H9 (cell line): ENCODE measurements at regions not wholly inside any gene's neighbourhood (a gene's known extent, or its start where the extent isn't known, plus 50 kb on each side); places are given as distances from the start of the nearest gene placed in this dataset.

Source experiments
- DNase-seq: peaks from one replicate; pipeline ENCODE4 v3.0.0-alpha.2; 2017
- H2AFZ ChIP-seq: one replicate; pipeline ENCODE4 v1.6.1; 2013; ENCODE audit warnings: mild to moderate bottlenecking, low read length, control low read depth, moderate library complexity
- H2AK5ac ChIP-seq: 2 replicates; pipeline ENCODE4 v1.6.1; 2013; ENCODE audit warnings: low read length, control low read depth, mixed read lengths; ENCODE audit not compliant: insufficient read length
- H2BK120ac ChIP-seq: one replicate; pipeline ENCODE4 v1.6.1; 2013; ENCODE audit warnings: low read depth, mild to moderate bottlenecking, low read length, control low read depth, inconsistent platforms; ENCODE audit not compliant: poor library complexity, severe bottlenecking
- H2BK12ac ChIP-seq: 2 replicates; pipeline ENCODE4 v1.6.1; 2013; ENCODE audit warnings: low read length, control low read depth, mixed read lengths, low read depth; ENCODE audit not compliant: insufficient read length
- H2BK15ac ChIP-seq: 2 replicates; pipeline ENCODE4 v1.6.1; 2013; ENCODE audit warnings: low read depth, low read length, control low read depth
- H2BK20ac ChIP-seq: one replicate; pipeline ENCODE4 v1.6.1; 2013; ENCODE audit warnings: low read depth, mild to moderate bottlenecking, low read length, control low read depth, inconsistent platforms; ENCODE audit not compliant: poor library complexity, severe bottlenecking
- H2BK5ac ChIP-seq: 2 replicates; pipeline ENCODE4 v1.6.1; 2013; ENCODE audit warnings: low read length, control low read depth, mixed read lengths; ENCODE audit not compliant: insufficient read length
- H3K14ac ChIP-seq: 2 replicates; pipeline ENCODE4 v1.6.1; 2013; ENCODE audit warnings: low read length, control low read depth; ENCODE audit not compliant: insufficient read depth
- H3K18ac ChIP-seq: 2 replicates; pipeline ENCODE4 v1.6.1; 2013; ENCODE audit warnings: low read depth, mild to moderate bottlenecking, mixed read lengths, low read length, control low read depth; ENCODE audit not compliant: insufficient read length
- H3K23ac ChIP-seq: 2 replicates; pipeline ENCODE4 v1.6.1; 2013; ENCODE audit warnings: low read length, control low read depth, mixed read lengths, low read depth; ENCODE audit not compliant: insufficient read length
- H3K23me2 ChIP-seq: 2 replicates; pipeline ENCODE4 v1.6.1; 2013; ENCODE audit warnings: low read depth, mild to moderate bottlenecking, mixed read lengths, low read length, control low read depth; ENCODE audit not compliant: insufficient read length, poor library complexity, severe bottlenecking
- H3K27ac ChIP-seq: 2 replicates; pipeline ENCODE4 v1.5.1; 2013; ENCODE audit warnings: low read length, control low read depth, mixed read lengths, low read depth; ENCODE audit not compliant: insufficient read length
- H3K27me3 ChIP-seq: 2 replicates; pipeline ENCODE4 v1.6.1; 2013; ENCODE audit warnings: low read length, control low read depth, inconsistent platforms; ENCODE audit not compliant: insufficient read depth
- H3K4ac ChIP-seq: 2 replicates; pipeline ENCODE4 v1.6.1; 2013; ENCODE audit warnings: low read depth, mild to moderate bottlenecking, control low read depth, inconsistent platforms, low read length, moderate library complexity
- H3K4me1 ChIP-seq: 2 replicates; pipeline ENCODE4 v1.6.1; 2013; ENCODE audit warnings: low read length, control low read depth, inconsistent platforms; ENCODE audit not compliant: insufficient read depth
- H3K4me2 ChIP-seq: 2 replicates; pipeline ENCODE4 v1.6.1; 2013; ENCODE audit warnings: low read length, control low read depth, mixed read lengths; ENCODE audit not compliant: insufficient read length, insufficient read depth
- H3K56ac ChIP-seq: 2 replicates; pipeline ENCODE4 v1.6.1; 2013; ENCODE audit warnings: low read depth, mild to moderate bottlenecking, mixed read lengths, low read length, control low read depth; ENCODE audit not compliant: insufficient read length
- H3K79me1 ChIP-seq: 2 replicates; pipeline ENCODE4 v1.6.1; 2013; ENCODE audit warnings: low read depth, mild to moderate bottlenecking, moderate library complexity, low read length, control low read depth, inconsistent platforms; ENCODE audit not compliant: insufficient read depth, poor library complexity, severe bottlenecking
- H3K79me2 ChIP-seq: 2 replicates; pipeline ENCODE4 v1.6.1; 2013; ENCODE audit warnings: low read length, control low read depth, inconsistent platforms; ENCODE audit not compliant: insufficient read depth
- H3K9ac ChIP-seq: 2 replicates; pipeline ENCODE4 v1.6.1; 2013; ENCODE audit warnings: low read length, control low read depth, mixed read lengths; ENCODE audit not compliant: insufficient read length; ENCODE audit errors: extremely low read depth
- H3K9me3 ChIP-seq: one replicate; pipeline ENCODE4 v1.6.1; 2013; ENCODE audit warnings: low read depth, low read length, inconsistent platforms; ENCODE audit not compliant: control insufficient read depth
- H3T11ph ChIP-seq: one replicate; pipeline ENCODE4 v1.6.1; 2013; ENCODE audit warnings: mild to moderate bottlenecking, low read length, control low read depth, inconsistent platforms
- H4K20me1 ChIP-seq: one replicate; pipeline ENCODE4 v1.6.1; 2013; ENCODE audit not compliant: control insufficient read depth, insufficient read length, insufficient read depth
- H4K5ac ChIP-seq: 2 replicates; pipeline ENCODE4 v1.6.1; 2013; ENCODE audit warnings: low read depth, mild to moderate bottlenecking, mixed read lengths, low read length, control low read depth; ENCODE audit not compliant: insufficient read length
- H4K8ac ChIP-seq: replicated peaks from 2 replicates; pipeline ENCODE4 v1.6.1; 2013; ENCODE audit warnings: low read length, control low read depth, mixed read lengths, low read depth; ENCODE audit not compliant: insufficient read length
- H4K91ac ChIP-seq: 2 replicates; pipeline ENCODE4 v1.6.1; 2013; ENCODE audit warnings: low read depth, mild to moderate bottlenecking, moderate library complexity, mixed read lengths, low read length, control low read depth; ENCODE audit not compliant: insufficient read length
- H3K27ac Mint-ChIP-seq, 3 experiments: 2 replicates in 2 of 3; 3 replicates in 1 of 3; pipeline ENCODE4 v1.8.0; 2020 to 2021; ENCODE audit warnings: mixed read lengths in 3 of 3, mild to moderate bottlenecking in 1 of 3, moderate library complexity in 1 of 3
- H3K27me3 Mint-ChIP-seq: 2 replicates; pipeline ENCODE4 v1.8.0; 2021; ENCODE audit warnings: low read depth, mild to moderate bottlenecking, moderate library complexity, mixed read lengths
- H3K36me3 Mint-ChIP-seq, 3 experiments: 2 replicates in 2 of 3; 3 replicates in 1 of 3; pipeline ENCODE4 v1.8.0; 2020 to 2021; ENCODE audit warnings: low read depth in 3 of 3, mixed read lengths in 3 of 3; ENCODE audit not compliant: insufficient read depth in 1 of 3
- H3K4me1 Mint-ChIP-seq, 2 experiments: 2 replicates each; pipeline ENCODE4 v1.8.0; 2020; ENCODE audit warnings: mixed read lengths in 2 of 2
- H3K4me3 Mint-ChIP-seq, 2 experiments: 2 replicates in 1 of 2; 3 replicates in 1 of 2; pipeline ENCODE4 v1.8.0; 2020 to 2021; ENCODE audit warnings: mild to moderate bottlenecking in 2 of 2, mixed read lengths in 2 of 2, moderate library complexity in 1 of 2
- H3K9me3 Mint-ChIP-seq, 2 experiments: 2 replicates in 1 of 2; 3 replicates in 1 of 2; pipeline ENCODE4 v1.8.0; 2020; ENCODE audit warnings: mild to moderate bottlenecking in 2 of 2, mixed read lengths in 2 of 2, moderate library complexity in 1 of 2
- WGBS: extraction: QIAGEN DNeasy Blood & Tissue Kit; methylation state at CpG from one replicate; pipeline ENCODE4 v1.1.7; 2013; ENCODE audit warnings: missing lambda C conversion rate, low lambda C conversion rate, mixed read lengths; ENCODE audit not compliant: insufficient read length; ENCODE audit errors: extremely low coverage; 5-methylcytosine and 5-hydroxymethylcytosine counted together
- TF ChIP-seq, protein P1 (sequence below): fragments of 200-600 bp; sonication (generic); conservative IDR thresholded peaks from 3 replicates; pipeline ENCODE4 v1.8.0; 2021; ENCODE audit warnings: antibody characterized with exemption, mild to moderate bottlenecking

DNA sequence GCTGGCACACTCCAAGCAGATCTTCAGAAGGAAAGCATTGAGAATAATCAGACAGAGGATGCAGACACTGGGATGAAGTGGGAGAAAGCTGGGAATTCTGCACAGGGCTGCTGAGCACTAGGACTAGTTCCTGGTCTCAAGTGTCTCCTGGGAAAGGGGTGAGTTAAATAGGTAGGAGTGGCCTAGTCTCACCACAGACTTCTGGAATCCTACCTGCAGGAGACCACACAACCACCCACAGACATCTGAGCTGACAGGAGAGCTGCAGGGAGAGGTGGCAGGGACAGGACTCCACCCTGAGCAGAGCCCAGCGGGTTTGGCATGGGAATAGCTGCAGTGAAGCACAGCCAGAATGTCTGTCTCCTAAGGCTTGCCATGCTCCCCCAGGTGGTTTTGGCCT, 95.1 kb upstream of the GALNTL6 start:
- no peaks in the 10 kb centered on the region for H3K4me1 ChIP-seq
- H3K56ac ChIP-seq = no peak overlapping the region
- H2BK120ac ChIP-seq = no peak overlapping the region
- no peak overlapping the region for H3K4me2 ChIP-seq
- Mint-ChIP-seq H3K9me3 (peaks cover 0 to 7% of the 10 kb centered on the region in 2 experiments; a peak in 4 of 5 replicates), H3K4me3 (no peak overlapping the region), H3K27me3 (no peaks in the 10 kb centered on the region), H3K27ac (no peak overlapping the region), H3K36me3 (no peaks in the 10 kb centered on the region), H3K4me1 (no peaks in the 10 kb centered on the region; a peak in 2 of 4 replicates)
- no peak overlapping the region for H3K18ac ChIP-seq
- no peak overlapping the region for H3K14ac ChIP-seq
- no peak overlapping the region for H2BK5ac ChIP-seq
- H3K27me3 ChIP-seq = no peaks in the 10 kb centered on the region
- H2BK12ac ChIP-seq = no peak overlapping the region
- H4K5ac ChIP-seq = no peak overlapping the region
- WGBS = no CpG with 5 or more reads among the region's 1 CpG
- H3K23ac ChIP-seq = no peak overlapping the region
- no peak for DNase-seq
- H3K79me2 ChIP-seq = no peaks in the 10 kb centered on the region
- H3K4ac ChIP-seq = no peak overlapping the region
- no peak overlapping the region for H2AK5ac ChIP-seq
- no peaks in the 10 kb centered on the region for H3K23me2 ChIP-seq
- no peak overlapping the region for H2AFZ ChIP-seq
- H2BK20ac ChIP-seq = no peak overlapping the region
- no peaks in the 10 kb centered on the region for H3K9me3 ChIP-seq
- H3K79me1 ChIP-seq = no peaks in the 10 kb centered on the region
- no peak overlapping the region for H4K8ac ChIP-seq
- H3K9ac ChIP-seq = no peak overlapping the region
- TF ChIP-seq, protein P1, sequence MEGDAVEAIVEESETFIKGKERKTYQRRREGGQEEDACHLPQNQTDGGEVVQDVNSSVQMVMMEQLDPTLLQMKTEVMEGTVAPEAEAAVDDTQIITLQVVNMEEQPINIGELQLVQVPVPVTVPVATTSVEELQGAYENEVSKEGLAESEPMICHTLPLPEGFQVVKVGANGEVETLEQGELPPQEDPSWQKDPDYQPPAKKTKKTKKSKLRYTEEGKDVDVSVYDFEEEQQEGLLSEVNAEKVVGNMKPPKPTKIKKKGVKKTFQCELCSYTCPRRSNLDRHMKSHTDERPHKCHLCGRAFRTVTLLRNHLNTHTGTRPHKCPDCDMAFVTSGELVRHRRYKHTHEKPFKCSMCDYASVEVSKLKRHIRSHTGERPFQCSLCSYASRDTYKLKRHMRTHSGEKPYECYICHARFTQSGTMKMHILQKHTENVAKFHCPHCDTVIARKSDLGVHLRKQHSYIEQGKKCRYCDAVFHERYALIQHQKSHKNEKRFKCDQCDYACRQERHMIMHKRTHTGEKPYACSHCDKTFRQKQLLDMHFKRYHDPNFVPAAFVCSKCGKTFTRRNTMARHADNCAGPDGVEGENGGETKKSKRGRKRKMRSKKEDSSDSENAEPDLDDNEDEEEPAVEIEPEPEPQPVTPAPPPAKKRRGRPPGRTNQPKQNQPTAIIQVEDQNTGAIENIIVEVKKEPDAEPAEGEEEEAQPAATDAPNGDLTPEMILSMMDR = no peak
- H4K91ac ChIP-seq = no peak overlapping the region
- no peak overlapping the region for H3T11ph ChIP-seq
- no peaks in the 10 kb centered on the region for H4K20me1 ChIP-seq
- H3K27ac ChIP-seq = no peak overlapping the region
- H2BK15ac ChIP-seq = no peak overlapping the region
